HS-27A (cell line): ENCODE measurements at regions not wholly inside any gene's neighbourhood (a gene's known extent, or its start where the extent isn't known, plus 50 kb on each side); places are given as distances from the start of the nearest gene placed in this dataset.
"Not testable (repeated sequence)": the region's sequence is repeated elsewhere in the genome, so short reads cannot be mapped to it uniquely, and the experiment has no call there.

Experiments used
- DNase-seq: peaks from one replicate; pipeline ENCODE4 v3.0.0-alpha.2; 2012; ENCODE audit warnings: low read depth, missing footprints

GRCh38 chr10:10702211-10702610, 315.5 kb upstream of the CELF2 start:
- DNase-seq = no peak

GRCh38 chr10:10703382-10703781, 314.3 kb upstream of the CELF2 start:
- no peak for DNase-seq

- no peak for DNase-seq
Observed at GRCh38 chr10:10712155-10712704, 305.4 kb upstream of the CELF2 start.

- no peak for DNase-seq
Observed at GRCh38 chr10:10714327-10714726, 303.3 kb upstream of the CELF2 start.

GRCh38 chr10:10716972-10717371, 300.7 kb upstream of the CELF2 start:
- DNase-seq = no peak

GRCh38 chr10:10722422-10722821, 295.2 kb upstream of the CELF2 start:
- DNase-seq = no peak

- DNase-seq = no peak
Observed at GRCh38 chr10:10725196-10725595, 292.5 kb upstream of the CELF2 start.

GRCh38 chr10:10726101-10726500, 291.6 kb upstream of the CELF2 start:
- no peak for DNase-seq

GRCh38 chr10:10727411-10727810, 290.3 kb upstream of the CELF2 start:
- not testable (repeated sequence) for DNase-seq

GRCh38 chr10:10727812-10728211, 289.9 kb upstream of the CELF2 start:
- DNase-seq = no peak

GRCh38 chr10:10730471-10731043, 287.1 kb upstream of the CELF2 start:
- DNase-seq = no peak

GRCh38 chr10:10731366-10731765, 286.3 kb upstream of the CELF2 start:
- DNase-seq = no peak

- no peak for DNase-seq
Observed at GRCh38 chr10:10734356-10735064, 283.2 kb upstream of the CELF2 start.

- DNase-seq = no peak
Observed at GRCh38 chr10:10745291-10745690, 272.4 kb upstream of the CELF2 start.

- DNase-seq = no peak
Observed at GRCh38 chr10:10755490-10755889, 262.2 kb upstream of the CELF2 start.

- no peak for DNase-seq
Observed at GRCh38 chr10:10758306-10758705, 259.4 kb upstream of the CELF2 start.

GRCh38 chr10:10759806-10760205, 257.9 kb upstream of the CELF2 start:
- not testable (repeated sequence) for DNase-seq

- no peak for DNase-seq
Observed at GRCh38 chr10:10765017-10765416, 252.7 kb upstream of the CELF2 start.

- DNase-seq = no peak
Observed at GRCh38 chr10:10772411-10772810, 245.3 kb upstream of the CELF2 start.

GRCh38 chr10:10772874-10773508, 244.7 kb upstream of the CELF2 start:
- DNase-seq = no peak

GRCh38 chr10:10774416-10774815, 243.3 kb upstream of the CELF2 start:
- DNase-seq = no peak

GRCh38 chr10:10776363-10776762, 241.3 kb upstream of the CELF2 start:
- no peak for DNase-seq

- no peak for DNase-seq
Observed at GRCh38 chr10:10777279-10777678, 240.4 kb upstream of the CELF2 start.
